Hepatocyte (in vitro differentiated cells): ENCODE measurements at regions not wholly inside any gene's neighbourhood (a gene's known extent, or its start where the extent isn't known, plus 50 kb on each side); places are given as distances from the start of the nearest gene placed in this dataset.
"Not testable (repeated sequence)": the region's sequence is repeated elsewhere in the genome, so short reads cannot be mapped to it uniquely, and the experiment has no call there.

Experiments
- DNase-seq: peaks from one replicate; pipeline ENCODE4 v3.0.0-alpha.2; 2016; ENCODE audit warnings: low spot score
- H2AFZ ChIP-seq: fragments of 200-600 bp; sonication (generic); 2 replicates; pipeline ENCODE4 v1.6.0; 2016; ENCODE audit warnings: antibody characterized with exemption, mild to moderate bottlenecking
- H3K27ac ChIP-seq: fragments of 200-600 bp; sonication (generic); 2 replicates; pipeline ENCODE4 v1.5.1; 2016; ENCODE audit warnings: mild to moderate bottlenecking
- H3K27me3 ChIP-seq: fragments of 200-600 bp; sonication (generic); 2 replicates; pipeline ENCODE4 v1.6.1; 2016
- H3K36me3 ChIP-seq: fragments of 200-600 bp; sonication (generic); replicated peaks from 2 replicates; pipeline ENCODE4 v1.5.1; 2016; ENCODE audit warnings: low read depth; ENCODE audit not compliant: insufficient read depth
- H3K4me1 ChIP-seq: fragments of 200-600 bp; sonication (generic); 2 replicates; pipeline ENCODE4 v1.5.1; 2016; ENCODE audit warnings: mild to moderate bottlenecking, moderate library complexity; ENCODE audit not compliant: insufficient read depth
- H3K4me2 ChIP-seq: fragments of 200-600 bp; sonication (generic); 2 replicates; pipeline ENCODE4 v1.6.0; 2016
- H3K4me3 ChIP-seq: fragments of 200-600 bp; sonication (generic); 2 replicates; pipeline ENCODE4 v1.5.1; 2016; ENCODE audit warnings: mild to moderate bottlenecking
- H3K79me2 ChIP-seq: fragments of 200-600 bp; sonication (generic); 2 replicates; pipeline ENCODE4 v1.6.0; 2017; ENCODE audit warnings: mild to moderate bottlenecking
- H3K9me2 ChIP-seq: fragments of 200-600 bp; sonication (generic); replicated peaks from 2 replicates; pipeline ENCODE4 v1.6.0; 2017; ENCODE audit warnings: mild to moderate bottlenecking; ENCODE audit not compliant: insufficient read depth
- H3K9me3 ChIP-seq: fragments of 200-600 bp; sonication (generic); 2 replicates; pipeline ENCODE4 v1.5.1; 2016; ENCODE audit warnings: low read depth, mild to moderate bottlenecking
- H4K20me1 ChIP-seq: fragments of 200-600 bp; sonication (generic); 2 replicates; pipeline ENCODE4 v1.6.0; 2016; ENCODE audit warnings: mild to moderate bottlenecking; ENCODE audit not compliant: insufficient read depth, poor library complexity, severe bottlenecking
- CTCF ChIP-seq: fragments of 200-600 bp; sonication (generic); IDR thresholded peaks from 2 replicates; pipeline ENCODE4 v1.5.1; 2016; ENCODE audit warnings: antibody characterized with exemption, mild to moderate bottlenecking; ENCODE audit not compliant: poor library complexity
- EZH2 ChIP-seq: fragments of 200-600 bp; sonication (generic); IDR thresholded peaks from 2 replicates; pipeline ENCODE4 v1.6.1; 2016; ENCODE audit warnings: antibody characterized with exemption, mild to moderate bottlenecking, borderline replicate concordance
- EZH2phosphoT487 ChIP-seq: fragments of 200-600 bp; sonication (generic); IDR thresholded peaks from one replicate; pipeline ENCODE4 v1.6.1; 2018; ENCODE audit warnings: antibody characterized with exemption, mild to moderate bottlenecking, low read depth, moderate library complexity; ENCODE audit not compliant: unreplicated experiment, severe bottlenecking
- WGBS: methylation state at CpG from one replicate; pipeline ENCODE4 v1.1.6; 2016; ENCODE audit warnings: low lambda C conversion rate; ENCODE audit errors: missing lambda C conversion rate; 5-methylcytosine and 5-hydroxymethylcytosine counted together

- no peaks in the 10 kb centered on the region for H3K79me2 ChIP-seq
- no peaks in the 10 kb centered on the region for H4K20me1 ChIP-seq
- H2AFZ ChIP-seq: no peak overlapping the region
- peaks cover 2% of the 10 kb centered on the region for H3K4me1 ChIP-seq
- no peak overlapping the region for H3K4me3 ChIP-seq
- no peak overlapping the region for H3K27ac ChIP-seq
- TF ChIP-seq EZH2 (no peak), CTCF (no peak), EZH2phosphoT487 (no peak)
- no peaks in the 10 kb centered on the region for H3K36me3 ChIP-seq
- H3K27me3 ChIP-seq: no peaks in the 10 kb centered on the region
- whole genome bisulfite sequencing: 89% methylated on average over 7 of the region's 7 CpGs
- H3K4me2 ChIP-seq: no peak overlapping the region
- no peak for DNase-seq
- no peaks in the 10 kb centered on the region for H3K9me2 ChIP-seq
- H3K9me3 ChIP-seq: no peaks in the 10 kb centered on the region
Observed at GRCh38 chr3:13185737-13186434, 112.7 kb upstream of the IQSEC1 start.

GRCh38 chr3:13179582-13180210 is 106.5 kb upstream of the IQSEC1 start:
- 94% methylated on average over 22 of the region's 32 CpGs for WGBS
- H3K4me3 ChIP-seq, H3K4me2 ChIP-seq, H3K27me3 ChIP-seq, H3K9me2 ChIP-seq, H4K20me1 ChIP-seq, H3K9me3 ChIP-seq, H3K79me2 ChIP-seq, H3K36me3 ChIP-seq, DNase-seq, H3K27ac ChIP-seq, H3K4me1 ChIP-seq, H2AFZ ChIP-seq: not testable (repeated sequence)

GRCh38 chr3:13179181-13179580 is 106.0 kb upstream of the IQSEC1 start:
- H3K27ac ChIP-seq: no peak overlapping the region
- H3K27me3 ChIP-seq: no peaks in the 10 kb centered on the region
- H3K4me2 ChIP-seq: no peak overlapping the region
- H2AFZ ChIP-seq: no peak overlapping the region
- H3K36me3 ChIP-seq: no peaks in the 10 kb centered on the region
- TF ChIP-seq CTCF: no peak
- TF ChIP-seq EZH2: no peak
- no peak for TF ChIP-seq EZH2phosphoT487
- no peak overlapping the region for H3K4me3 ChIP-seq
- WGBS: 87% methylated on average over 1 of the region's 1 CpG
- no peaks in the 10 kb centered on the region for H3K9me3 ChIP-seq
- no peaks in the 10 kb centered on the region for H4K20me1 ChIP-seq
- H3K9me2 ChIP-seq: no peaks in the 10 kb centered on the region
- no peaks in the 10 kb centered on the region for H3K4me1 ChIP-seq
- no peak for DNase-seq
- H3K79me2 ChIP-seq: no peaks in the 10 kb centered on the region

GRCh38 chr3:13178107-13178506 is 104.9 kb upstream of the IQSEC1 start:
- no peak for DNase-seq
- 87% methylated on average over 3 of the region's 3 CpGs for WGBS
- Histone ChIP-seq H3K27ac (no peak overlapping the region), H4K20me1 (no peaks in the 10 kb centered on the region), H3K9me3 (no peaks in the 10 kb centered on the region), H3K4me1 (no peaks in the 10 kb centered on the region), H3K79me2 (no peaks in the 10 kb centered on the region), H3K4me2 (no peak overlapping the region), H2AFZ (no peak overlapping the region), H3K27me3 (no peaks in the 10 kb centered on the region), H3K36me3 (no peaks in the 10 kb centered on the region), H3K4me3 (no peak overlapping the region), H3K9me2 (no peaks in the 10 kb centered on the region)
- no peak for TF ChIP-seq EZH2phosphoT487
- TF ChIP-seq EZH2: no peak
- no peak for TF ChIP-seq CTCF
